ENCODE measurements at regions not wholly inside any gene's neighbourhood (a gene's known extent, or its start where the extent isn't known, plus 50 kb on each side); places are given as distances from the start of the nearest gene placed in this dataset.
"Not testable (repeated sequence)": the region's sequence is repeated elsewhere in the genome, so short reads cannot be mapped to it uniquely, and the experiment has no call there.

DNA sequence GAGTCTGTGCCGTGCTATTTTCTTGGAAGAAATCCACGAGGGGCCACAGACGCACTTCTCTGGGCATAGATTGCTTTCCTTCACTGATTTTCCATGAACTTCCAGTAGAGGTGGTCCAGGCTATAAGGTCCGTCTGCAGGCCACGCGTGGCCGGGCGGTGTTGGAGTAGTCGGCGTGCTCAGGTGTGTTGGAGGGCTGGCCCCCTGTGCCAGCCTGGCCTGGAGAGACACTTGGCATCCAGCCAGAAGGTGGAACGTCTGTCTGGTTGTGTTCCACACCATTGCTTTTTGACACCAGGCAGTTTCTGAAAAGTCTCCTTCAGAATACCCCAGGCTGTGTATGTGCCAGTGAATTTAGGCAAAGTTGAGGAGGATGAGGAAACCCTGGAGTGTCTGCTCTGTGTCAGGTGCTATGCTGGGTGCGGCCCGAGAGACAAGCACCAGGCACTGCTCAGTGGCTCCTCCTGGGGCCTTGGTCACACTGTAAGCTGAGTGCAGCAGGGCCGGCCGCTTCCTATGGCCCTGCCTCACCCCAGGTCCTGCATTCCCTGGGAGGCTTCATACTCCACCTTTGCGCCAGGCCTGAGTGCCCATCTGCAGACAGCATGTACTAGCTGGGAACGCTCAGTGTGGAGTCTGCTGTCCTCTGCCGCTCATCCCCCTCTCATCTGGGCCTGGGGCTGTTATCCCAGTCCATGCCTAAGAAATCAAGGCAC lies 52.1 kb upstream of the TAMM41 start:
- DNase-seq: no peak

DNA sequence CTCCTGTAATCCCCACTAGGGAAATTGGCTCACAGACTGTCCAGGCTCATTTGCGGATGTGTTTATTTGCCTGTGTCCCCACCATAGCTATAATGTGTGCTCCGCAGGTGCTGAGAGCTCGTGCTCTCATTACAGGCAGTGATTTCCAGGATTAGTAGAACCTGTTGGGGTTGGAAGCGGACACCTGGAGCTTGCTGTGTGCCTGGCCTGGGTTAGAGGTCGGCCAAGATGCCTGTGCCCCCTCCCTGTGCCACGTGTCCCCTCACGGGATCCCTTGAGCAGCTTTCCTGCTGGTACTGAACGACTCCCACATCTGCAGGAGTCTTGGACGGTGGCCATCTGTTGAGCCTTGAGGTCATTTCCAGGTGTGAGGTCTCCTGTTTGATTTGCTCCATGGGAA lies 52.7 kb upstream of the TAMM41 start:
- not testable (repeated sequence) for DNase-seq

DNA sequence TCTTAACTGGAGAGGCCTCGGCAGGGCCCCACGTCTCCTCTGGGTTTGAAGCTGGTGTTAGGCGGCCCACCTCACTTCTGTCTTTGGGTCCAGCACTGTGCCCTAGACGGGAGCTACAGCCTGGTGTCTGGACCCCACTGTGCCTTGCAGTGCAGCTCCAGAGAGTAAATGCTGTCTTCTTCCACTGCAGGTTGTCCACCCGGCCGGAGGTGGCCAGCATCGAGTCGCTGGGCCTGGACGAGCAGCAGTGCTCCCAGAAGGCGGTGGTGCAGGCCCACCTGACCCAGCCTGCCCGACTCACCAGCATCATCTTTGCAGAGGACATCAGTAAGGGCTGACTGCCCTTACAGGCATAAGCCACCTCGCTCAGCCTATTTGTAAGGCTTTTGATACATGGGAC lies 53.1 kb upstream of the TAMM41 start:
- no peak for DNase-seq

DNA sequence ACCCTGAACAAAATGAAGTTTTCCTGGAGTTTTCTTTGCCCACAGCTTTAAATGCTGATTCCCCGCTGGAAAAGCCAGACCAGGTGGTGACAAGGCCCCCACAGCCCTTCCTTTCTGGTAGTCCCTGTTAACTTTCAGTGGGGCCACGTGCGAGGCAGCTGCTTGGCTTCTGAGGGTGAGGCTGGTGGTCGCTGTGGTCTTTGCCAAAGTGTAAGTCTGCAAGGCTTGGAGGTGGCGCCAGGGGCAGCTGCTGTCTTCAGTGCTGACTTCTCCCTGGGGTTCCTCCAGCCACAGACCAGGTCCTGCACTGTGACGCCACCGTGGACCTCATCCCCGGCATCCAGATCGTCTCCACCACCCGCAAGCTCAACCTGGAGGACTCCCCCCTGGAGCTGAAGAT lies 54.1 kb upstream of the TAMM41 start:
- DNase-seq: no peak

DNA sequence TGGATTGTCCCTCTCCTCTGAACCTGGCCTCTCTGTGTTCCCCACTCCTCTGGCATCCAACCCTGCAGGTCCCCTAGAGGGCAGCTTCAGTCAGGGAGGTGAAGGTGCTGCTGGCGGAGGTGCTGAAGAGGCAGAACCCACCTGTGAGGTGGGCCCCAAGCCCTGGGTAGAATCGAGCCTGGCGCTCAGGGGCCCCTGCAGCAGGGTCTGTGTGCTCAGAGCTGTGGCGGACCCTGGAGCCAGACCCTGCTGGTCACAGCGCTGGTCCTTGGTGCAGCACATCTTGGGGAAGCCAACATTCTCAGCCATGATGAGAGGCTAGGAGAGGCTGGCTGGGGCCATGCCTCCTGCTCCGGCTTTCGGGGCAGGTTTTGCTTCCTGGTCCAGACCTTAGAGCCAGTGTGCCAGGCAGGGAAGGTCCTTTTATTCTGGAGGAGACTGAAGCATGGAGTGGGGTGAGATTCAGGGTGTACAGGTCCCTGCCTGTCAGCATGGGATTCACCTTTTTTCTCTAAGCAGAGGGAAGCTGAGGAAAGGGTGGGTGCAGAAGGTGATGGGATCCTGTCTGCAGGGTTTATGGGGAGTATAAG lies 54.7 kb upstream of the TAMM41 start:
- no peak for DNase-seq

DNA sequence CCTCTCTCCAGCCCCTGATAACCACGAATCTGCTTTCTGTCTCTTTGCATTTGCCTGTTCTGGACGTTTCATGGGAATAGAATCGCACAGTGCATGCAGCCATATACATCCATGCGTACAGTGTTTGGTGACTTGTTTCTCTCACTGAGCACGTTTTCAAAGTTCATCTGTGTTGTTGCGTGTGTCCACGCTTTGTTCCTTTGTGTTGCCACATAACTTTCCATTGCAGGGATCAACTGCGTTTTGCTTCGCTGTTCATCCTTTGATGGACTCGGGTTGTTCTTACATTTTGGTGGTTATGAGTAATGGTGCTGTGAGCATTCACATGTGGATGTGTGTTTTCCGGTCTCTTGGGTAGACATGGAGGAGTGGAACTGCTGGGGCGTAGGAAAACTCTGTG lies 56.4 kb upstream of the TAMM41 start:
- no peak for DNase-seq

DNA sequence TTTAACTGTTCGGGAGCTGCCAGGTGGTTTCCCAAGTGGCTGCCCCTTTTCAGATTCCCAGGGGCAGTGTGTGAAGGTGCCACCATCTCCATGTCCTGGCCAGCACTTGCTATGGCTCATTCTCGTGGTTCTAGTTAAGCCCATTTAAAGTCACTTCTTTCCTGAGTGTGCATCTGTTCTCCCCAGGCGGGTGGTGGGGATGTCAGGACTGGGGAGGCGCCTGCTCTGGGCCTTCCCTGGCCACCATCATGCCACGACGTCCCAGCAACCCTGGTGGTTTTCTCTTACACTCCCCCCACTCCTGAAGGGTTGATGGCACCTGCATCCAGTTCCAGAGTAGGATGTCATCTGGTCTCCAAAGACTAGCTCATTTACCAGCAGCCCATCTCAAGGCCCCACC lies 56.8 kb upstream of the TAMM41 start:
- DNase-seq: no peak

DNA sequence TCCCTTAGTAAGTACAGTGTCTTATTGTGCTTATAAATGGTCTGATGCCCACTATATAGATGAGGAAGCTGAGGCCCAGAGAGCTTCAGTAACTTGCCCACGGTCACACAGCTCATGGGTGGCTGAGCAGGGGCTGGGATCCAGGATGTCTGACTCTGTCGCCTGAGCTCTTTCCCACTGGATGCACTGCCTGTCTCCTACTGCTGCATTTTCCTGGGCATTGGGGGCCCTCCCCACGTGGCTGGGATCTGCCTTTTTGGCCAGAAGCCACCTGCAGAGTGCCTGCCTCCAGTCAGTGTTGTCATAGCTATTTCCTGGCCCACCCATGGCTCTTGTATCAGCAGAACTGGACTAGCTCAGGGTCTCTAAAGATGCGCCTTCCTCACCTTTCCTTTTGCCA lies 57.5 kb upstream of the TAMM41 start:
- DNase-seq: no peak

DNA sequence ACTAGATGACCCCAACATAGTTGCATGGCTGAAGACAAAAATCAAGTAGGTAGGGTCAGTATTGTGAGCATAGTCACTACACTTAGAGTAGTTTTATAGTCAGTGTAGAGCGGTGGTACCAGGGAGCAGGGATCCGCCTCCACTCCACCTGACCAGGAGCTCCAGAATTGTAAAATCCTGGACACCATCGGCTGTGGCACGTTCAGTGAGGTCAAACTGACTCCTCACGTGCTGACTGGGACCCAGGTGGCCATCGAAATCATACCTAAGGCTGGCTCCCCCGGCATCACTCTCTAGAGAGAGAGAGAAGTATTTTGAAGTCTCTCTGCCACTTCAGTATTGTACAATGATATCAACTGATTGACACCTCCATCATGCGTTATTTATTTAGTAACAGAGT lies 59.7 kb upstream of the TAMM41 start:
- DNase-seq: no peak

DNA sequence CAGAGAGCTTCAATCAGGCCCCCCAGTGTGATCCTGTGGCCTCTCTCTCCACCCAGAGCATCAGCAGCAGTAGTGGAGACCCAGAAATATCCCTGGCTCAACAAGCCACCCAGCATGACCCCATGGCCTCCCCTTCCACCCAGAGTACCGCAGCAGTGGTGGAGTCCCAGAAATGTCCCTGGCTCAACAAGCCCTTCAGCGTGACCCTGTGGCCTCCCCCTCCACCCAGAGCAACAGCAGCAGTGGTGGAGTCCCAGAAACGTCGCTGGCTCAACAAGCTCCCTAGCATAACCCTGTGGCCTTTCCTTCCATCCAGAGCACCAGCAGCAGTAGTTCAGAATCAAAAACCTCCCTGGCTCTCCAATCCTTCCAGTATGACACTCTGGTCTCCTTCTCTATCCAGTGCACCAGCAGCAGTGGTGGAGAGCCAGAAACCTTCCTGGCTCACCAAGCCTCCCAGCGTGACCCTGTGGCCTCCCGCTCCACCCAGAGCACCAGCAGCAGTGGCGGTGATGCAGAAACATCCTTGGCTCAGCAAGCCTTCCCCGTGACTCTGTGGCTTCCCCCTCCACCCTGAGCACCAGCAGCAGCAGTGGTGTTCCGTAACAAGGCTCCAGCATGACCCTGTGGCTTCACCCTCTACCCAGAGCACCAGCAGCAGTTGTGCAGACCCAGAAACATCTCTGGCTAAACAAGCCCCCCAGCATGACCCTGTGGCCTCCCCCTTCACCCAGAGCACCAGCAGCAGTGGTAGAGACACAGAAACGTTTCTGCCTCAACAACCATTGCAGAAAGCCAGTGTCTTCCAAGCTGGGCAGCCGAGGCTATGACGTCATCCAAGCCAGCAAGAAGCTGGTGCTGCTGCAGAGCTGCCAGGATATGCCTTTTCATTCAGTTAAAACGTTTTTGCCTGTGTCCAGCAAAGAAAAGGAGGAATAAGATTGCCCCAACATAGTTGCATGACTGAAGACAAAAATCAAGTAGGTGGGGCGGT lies 61.3 kb upstream of the TAMM41 start:
- DNase-seq: no peak

DNA sequence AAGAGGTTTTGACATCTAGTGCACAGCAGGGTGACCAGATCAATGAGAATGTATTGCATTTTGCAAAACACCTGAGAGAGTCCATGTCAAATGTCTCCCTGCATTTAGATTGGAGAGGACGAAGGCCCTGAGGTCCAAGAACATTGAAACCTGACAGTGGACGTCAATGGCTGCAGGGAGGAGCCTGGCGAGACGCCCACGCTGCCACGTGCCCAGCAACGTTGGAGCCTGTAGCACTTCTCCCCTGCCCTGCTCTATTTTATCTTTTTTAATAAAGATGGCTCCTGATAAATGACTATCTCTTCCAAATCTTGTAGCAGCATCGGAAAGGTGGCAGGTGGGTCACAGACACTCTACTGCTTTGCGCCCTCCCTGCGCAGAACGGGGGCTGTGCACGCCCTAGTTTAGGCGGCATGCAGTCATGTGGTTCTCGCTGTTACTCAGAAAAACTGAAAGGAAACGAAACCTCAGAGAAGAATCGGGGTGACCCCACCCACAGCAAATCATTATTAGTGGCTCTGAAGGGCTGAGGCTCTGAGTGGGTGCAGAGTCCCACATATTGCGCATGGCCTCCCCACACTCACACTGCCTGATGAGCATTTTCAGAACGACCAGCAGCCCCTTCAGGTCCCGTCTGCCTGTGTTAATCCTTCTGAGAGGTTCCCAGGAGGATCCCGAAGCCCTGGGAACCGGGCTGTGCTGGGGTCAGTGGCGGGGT lies 62.5 kb upstream of the TAMM41 start:
- no peak for DNase-seq

DNA sequence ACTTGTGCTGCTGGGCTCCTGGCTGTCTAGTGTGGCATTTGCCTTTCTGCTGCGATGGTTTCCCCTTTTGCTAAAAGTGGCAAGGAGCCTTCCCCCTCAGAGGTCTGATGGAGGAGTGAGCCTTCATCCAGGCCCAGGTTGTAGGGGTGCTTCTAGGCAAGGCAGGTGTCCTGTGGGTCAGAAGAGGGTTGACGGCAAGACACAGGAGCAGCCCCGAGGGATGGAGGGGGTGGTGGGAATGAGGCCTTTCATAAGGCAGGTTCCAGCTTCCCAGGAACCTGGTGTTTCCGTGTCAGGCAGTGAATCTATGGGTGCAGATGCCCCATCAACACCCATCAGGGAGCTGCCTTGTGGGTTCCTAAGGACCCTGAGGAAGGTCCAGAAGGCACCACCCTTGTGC lies 63.0 kb upstream of the TAMM41 start:
- no peak for DNase-seq

DNA sequence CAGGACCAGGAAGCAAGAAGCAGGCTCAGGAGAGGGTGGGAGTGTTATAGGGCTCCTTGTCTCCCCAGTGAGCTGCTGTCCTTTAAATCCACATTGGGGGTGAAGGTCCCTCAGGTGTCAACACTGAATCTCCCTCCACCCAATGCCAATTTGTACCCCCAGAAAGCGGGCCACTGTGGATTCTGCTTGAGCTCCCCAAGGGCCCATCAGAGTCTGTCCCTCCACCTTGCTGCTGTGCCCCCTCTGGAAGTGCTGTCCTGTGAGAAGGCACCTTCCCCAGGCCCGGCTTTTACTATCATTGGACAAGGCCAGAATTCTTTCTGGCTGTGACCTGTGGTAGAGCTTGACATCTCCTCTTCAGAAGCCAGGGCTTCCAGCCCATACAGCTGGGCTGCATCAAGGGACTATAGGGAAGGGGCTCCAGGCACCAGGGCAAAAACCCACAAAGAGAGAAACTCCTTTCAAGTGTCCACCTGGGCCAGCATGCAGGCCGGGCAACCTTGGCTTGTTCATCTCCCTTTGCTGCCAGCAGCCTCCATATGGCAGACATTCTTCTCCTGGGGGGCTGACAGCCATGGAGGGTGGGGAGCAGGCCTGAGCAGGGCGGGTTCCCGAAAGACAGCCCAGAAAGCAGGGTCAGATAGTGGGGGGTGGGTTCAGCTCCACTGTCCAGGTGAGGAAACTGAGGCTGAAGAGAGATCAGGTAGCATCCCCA lies 63.7 kb upstream of the TAMM41 start:
- DNase-seq: not testable (repeated sequence)

DNA sequence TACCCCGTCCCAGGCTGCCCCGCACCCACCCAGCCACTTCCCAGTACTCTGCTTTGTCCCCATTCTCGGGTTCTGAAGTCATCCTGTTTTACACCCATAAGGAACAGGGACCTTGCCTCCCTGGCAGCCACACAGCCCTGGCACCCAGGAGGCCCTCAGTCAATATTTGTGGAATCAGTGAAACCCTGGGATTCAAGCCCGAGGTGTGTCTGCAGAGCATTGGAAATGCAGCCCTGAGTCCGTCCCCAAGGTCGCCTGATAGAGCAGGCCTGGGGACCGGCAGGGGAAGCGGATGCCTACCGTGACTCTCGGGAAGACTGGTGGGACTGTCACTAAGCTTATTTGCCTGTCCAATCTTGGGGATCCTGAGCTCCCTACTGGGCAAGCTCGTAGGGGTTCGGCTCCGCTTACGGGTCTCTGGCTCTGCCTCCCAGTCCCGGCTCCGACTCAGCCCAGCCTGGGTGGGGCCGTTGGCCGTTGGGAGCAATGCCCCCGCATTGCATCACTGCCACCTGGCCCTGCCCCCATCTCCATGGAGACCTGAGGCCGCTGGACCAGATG lies 64.4 kb upstream of the TAMM41 start:
- DNase-seq: no peak

DNA sequence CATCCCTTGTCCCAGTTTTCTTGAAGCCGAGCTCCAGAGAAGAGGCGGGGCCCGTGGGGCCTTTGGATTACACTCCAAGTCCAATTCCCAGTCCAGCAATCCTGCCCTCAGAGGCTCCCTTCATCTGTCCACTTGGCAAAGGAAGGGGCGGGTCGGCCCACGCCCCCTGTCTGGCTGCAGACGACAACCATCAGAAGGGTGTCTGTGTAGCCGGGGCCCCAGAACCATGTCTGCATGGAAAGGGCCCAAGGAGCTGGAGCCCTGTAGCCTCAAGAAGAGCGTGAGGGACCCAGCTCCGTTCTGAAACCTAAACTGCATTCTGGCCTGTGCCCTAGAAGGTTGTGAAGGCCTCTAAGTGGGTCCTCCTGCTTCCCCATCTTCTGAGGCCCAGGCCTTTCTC lies 65.2 kb upstream of the TAMM41 start:
- DNase-seq: not testable (repeated sequence)

DNA sequence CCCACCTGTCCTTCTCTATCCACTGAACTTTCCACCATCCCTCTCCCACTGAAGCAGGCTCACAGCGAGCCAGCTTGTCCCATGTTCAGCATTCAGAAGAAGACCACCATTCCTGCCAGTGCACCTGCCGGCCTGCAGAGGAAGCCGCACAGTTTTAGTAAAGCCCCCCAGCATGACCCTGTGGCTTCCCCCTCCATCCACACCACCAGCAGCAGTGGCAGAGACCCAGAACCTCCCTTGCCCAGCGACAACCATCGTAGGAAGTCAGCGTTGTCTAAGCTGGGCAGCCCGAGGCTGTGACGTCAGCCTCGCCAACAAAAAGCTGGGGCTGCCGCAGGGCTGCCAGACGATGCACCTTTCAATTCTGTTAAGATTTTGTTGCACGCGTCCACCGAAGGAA lies 66.6 kb upstream of the TAMM41 start:
- DNase-seq: no peak

DNA sequence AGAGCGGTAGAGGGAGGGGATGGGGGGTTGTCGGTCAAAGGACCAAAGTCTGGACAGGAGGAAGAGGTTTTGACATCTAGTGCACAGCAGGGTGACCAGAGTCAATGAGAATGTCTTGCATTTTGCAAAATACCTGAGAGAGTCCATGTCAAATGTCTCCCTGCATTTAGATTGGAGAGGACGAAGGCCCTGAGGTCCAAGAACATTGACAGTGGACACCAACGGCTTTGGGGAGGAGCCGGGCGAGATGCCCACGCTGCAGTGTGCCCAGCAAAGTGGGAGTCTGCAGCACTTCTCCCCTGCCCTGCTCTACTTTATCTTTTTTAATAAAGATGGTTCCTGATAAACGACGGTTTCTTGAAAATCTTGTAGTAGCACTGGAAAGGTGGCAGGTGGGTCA lies 67.4 kb upstream of the TAMM41 start:
- no peak for DNase-seq

DNA sequence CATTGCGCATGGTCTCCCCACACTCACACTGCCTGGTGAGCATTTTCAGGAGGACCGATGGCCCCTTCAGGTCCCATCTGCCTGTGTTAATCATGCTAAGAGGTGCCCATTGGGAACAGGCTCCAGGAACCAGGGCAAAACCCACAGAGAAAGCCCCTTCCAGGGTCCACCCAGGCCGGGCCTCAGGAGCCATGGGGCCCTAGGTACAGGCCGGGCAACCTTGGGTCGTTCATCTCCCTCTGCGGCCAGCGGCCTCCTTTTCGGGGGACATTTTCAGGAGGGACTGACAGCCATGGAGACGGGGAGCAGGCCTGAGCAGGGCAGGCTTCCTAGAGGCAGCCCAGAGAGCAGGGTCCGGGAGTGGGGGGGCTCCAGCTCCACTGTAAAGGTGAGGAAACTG lies 68.0 kb upstream of the TAMM41 start:
- DNase-seq: no peak

DNA sequence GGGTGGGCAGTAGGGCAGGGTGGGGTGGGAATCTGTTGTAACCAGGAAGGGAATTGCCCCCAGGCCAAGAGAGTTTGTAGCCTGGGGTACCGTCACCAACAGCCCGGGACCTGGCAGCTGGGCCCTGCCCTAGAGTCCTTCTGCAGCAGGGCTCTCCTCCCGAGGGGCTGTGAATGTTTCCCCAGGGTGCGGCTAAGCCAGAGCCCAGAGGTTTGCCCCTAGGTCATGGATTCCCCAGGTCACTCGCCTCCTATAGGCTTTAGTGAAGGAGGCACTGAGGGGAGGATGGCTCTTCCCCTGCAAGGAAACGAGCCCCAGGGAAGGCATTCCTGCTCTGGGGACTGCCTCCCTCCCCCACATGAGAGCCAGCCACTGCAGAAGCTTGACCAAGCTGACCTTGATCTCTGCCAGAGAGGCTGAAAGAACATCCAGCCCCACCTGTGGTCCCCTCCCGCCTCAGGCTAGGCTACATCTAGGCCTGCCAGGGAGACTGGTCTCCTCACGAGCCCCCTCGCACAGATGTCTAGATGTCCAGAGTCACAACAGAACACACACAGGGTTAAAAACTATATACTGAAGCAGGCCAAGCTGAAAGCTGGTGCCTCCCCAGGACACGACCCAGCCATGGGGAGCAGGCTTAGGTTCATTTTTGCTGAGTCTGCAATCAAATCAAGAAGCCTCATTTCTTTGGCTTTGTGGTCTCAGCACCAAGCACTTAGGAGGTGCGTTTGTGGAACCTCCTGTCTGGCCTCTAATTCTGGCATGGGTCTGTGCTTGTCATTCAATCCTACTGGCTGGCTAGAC lies 69.1 kb upstream of the TAMM41 start:
- no peak for DNase-seq

DNA sequence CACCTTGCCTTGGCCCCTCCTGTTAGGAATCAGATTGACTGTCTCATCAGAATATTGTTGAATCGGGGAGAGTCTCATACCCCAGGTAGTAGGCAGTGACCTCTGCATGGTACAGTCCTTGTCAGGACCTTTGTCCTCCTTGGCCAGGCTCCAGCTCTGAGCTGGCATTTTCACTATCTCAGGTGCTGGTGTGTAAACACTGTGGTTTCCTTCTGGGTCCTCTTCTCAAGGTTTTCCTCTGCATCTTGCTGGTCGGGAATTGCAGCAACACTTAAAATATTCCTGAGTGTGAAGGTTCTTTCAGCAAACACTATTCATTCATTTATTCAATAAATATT lies 69.7 kb upstream of the TAMM41 start:
- not testable (repeated sequence) for DNase-seq

DNA sequence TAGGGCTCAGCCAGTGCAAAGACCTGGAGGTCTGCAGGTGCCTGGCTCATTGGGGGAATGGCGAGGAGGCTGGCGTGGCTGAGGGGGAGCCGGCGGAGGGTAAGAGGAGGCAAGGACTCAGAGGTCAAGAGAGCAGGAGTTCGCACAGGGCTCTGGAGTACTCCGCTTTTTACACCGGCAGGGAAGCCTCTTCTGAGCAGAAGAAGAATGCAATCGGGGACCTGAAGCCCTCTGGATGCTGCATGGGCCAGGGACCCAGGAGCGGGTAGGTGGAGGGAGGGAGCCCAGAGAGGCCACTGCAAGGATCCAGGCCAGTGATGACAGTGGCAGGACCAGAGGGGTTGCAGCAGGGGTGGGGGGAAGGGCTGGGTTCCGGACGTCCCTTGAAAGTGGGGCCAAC lies 70.4 kb upstream of the TAMM41 start:
- DNase-seq: no peak
